ENCODE measurements at regions not wholly inside any gene's neighbourhood (a gene's known extent, or its start where the extent isn't known, plus 50 kb on each side); places are given as distances from the start of the nearest gene placed in this dataset.

DNA sequence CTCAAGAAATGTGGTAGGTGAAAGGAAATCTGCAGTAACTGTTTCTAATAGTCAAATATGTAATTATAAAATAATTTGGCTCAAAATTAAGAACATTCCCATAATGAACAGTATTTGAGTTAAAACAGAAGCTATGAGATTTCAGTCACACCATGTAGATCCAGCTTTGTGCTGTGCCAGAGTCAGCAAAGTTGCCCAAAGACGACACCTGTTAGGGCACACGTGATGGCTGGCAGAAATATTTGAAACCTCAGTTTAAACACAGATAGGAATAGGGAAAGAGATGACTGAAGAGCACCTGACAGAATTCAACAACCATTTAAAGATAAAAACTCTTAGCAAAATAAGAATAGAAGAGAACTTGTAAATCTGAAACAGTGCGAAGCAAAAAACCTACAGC is 129.3 kb downstream of the CD83 start:
- Histone ChIP-seq H3K4me1 (ENCODE audit: control insufficient read depth in 3 of 3, insufficient read depth in 3 of 3, low read length in 3 of 3) (no peaks in the 10 kb centered on the region), H3K27ac (ENCODE audit: low read depth, low read length) (no peak overlapping the region), H3K36me3 (ENCODE audit: control insufficient read depth in 3 of 3, insufficient read depth in 3 of 3, low read length in 3 of 3) (no peaks in the 10 kb centered on the region), H3K9me3 (ENCODE audit: control insufficient read depth in 3 of 3, low read length in 3 of 3) (no peaks in the 10 kb centered on the region), H3K4me3 (ENCODE audit: low read length in 3 of 3) (no peak overlapping the region), H3K27me3 (ENCODE audit: control insufficient read depth in 3 of 3, insufficient read depth in 3 of 3, low read length in 3 of 3) (no peaks in the 10 kb centered on the region), H3K9ac (ENCODE audit: low read depth in 1 of 3, low read length in 3 of 3) (no peak overlapping the region)

DNA sequence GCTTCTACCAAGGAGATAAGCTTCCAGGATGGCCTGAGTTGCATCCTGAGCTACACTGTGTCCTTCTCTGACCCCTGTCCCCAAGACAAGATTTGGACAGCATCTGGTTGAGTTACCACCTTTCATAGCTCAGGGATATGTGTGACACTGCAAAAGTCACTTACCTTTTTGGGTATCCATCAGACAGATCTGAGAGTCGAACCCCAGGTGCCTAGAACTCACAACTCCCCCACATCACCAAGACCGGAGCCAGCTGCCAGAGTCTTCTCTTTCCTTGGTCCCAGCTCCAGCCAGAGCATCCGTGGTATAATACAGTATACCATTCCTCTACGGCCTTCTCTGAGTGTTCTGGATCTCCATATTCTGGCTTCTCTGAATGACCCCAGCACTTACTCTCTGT is 133.0 kb downstream of the CD83 start:
- Histone ChIP-seq H3K27ac (ENCODE audit: low read depth, low read length) (no peak overlapping the region), H3K9me3 (ENCODE audit: control insufficient read depth in 3 of 3, low read length in 3 of 3) (no peaks in the 10 kb centered on the region), H3K9ac (ENCODE audit: low read depth in 1 of 3, low read length in 3 of 3) (no peak overlapping the region), H3K27me3 (ENCODE audit: control insufficient read depth in 3 of 3, insufficient read depth in 3 of 3, low read length in 3 of 3) (no peaks in the 10 kb centered on the region), H3K4me1 (ENCODE audit: control insufficient read depth in 3 of 3, insufficient read depth in 3 of 3, low read length in 3 of 3) (no peaks in the 10 kb centered on the region), H3K4me3 (ENCODE audit: low read length in 3 of 3) (no peak overlapping the region), H3K36me3 (ENCODE audit: control insufficient read depth in 3 of 3, insufficient read depth in 3 of 3, low read length in 3 of 3) (no peaks in the 10 kb centered on the region)

DNA sequence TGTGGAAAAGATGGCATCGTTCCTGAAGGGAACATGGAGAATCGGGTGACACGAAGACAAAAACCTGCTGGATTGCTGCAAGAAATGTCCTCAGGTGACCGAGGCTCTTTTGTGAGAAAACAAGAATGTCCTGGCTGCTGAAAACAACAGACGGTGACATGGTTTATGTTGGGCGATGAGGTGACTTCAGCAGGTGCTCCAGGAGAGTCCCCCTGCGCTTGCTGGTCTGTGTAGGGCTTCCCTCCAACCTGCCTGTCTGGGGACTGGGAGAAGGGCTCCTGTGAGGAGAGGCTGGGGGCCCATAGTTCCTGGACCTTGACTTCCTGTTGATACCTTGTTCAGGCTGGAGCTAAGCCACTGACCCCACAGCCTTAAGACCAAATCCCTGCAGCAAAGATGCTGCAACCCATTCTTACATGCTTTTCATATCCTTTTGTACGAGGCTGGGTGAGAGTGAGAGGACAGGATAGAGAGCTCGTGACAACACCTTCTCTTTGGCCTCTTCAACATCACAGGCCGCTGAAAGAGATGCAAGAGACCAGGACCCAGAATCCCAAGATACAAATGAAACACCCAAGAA is 134.8 kb downstream of the CD83 start:
- Histone ChIP-seq H3K9ac (ENCODE audit: low read depth in 1 of 3, low read length in 3 of 3) (no peak overlapping the region), H3K4me1 (ENCODE audit: control insufficient read depth in 3 of 3, insufficient read depth in 3 of 3, low read length in 3 of 3) (no peaks in the 10 kb centered on the region), H3K4me3 (ENCODE audit: low read length in 3 of 3) (no peak overlapping the region), H3K36me3 (ENCODE audit: control insufficient read depth in 3 of 3, insufficient read depth in 3 of 3, low read length in 3 of 3) (no peaks in the 10 kb centered on the region), H3K27me3 (ENCODE audit: control insufficient read depth in 3 of 3, insufficient read depth in 3 of 3, low read length in 3 of 3) (no peaks in the 10 kb centered on the region), H3K27ac (ENCODE audit: low read depth, low read length) (no peak overlapping the region), H3K9me3 (ENCODE audit: control insufficient read depth in 3 of 3, low read length in 3 of 3) (no peaks in the 10 kb centered on the region)

DNA sequence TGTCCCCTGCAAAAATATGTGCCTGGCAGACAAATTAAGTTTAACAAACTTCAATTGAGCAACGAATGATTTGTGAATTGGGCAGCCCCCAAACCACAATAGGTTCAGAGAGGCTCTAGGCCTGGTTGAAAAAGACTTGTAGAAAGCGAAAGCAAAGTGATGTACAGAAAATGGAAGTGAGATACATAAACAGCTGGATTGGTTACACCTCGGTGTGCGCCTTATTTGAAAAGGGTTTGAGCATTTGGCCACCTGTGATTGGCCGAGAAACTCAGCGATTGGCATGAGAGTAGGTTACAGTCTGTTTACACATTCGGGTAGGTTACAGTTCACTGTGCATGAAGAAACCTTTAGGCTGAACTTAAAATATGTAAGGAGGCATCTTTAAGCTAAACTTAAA is 136.9 kb downstream of the CD83 start:
- H3K9ac ChIP-seq (ENCODE audit: low read depth in 1 of 3, low read length in 3 of 3) = no peak overlapping the region
- H3K27ac ChIP-seq (ENCODE audit: low read depth, low read length) = no peak overlapping the region
- H3K4me1 ChIP-seq (ENCODE audit: control insufficient read depth in 3 of 3, insufficient read depth in 3 of 3, low read length in 3 of 3) = no peaks in the 10 kb centered on the region
- no peaks in the 10 kb centered on the region for H3K36me3 ChIP-seq (ENCODE audit: control insufficient read depth in 3 of 3, insufficient read depth in 3 of 3, low read length in 3 of 3)
- H3K9me3 ChIP-seq (ENCODE audit: control insufficient read depth in 3 of 3, low read length in 3 of 3) = no peaks in the 10 kb centered on the region
- no peaks in the 10 kb centered on the region for H3K27me3 ChIP-seq (ENCODE audit: control insufficient read depth in 3 of 3, insufficient read depth in 3 of 3, low read length in 3 of 3)
- no peak overlapping the region for H3K4me3 ChIP-seq (ENCODE audit: low read length in 3 of 3)

DNA sequence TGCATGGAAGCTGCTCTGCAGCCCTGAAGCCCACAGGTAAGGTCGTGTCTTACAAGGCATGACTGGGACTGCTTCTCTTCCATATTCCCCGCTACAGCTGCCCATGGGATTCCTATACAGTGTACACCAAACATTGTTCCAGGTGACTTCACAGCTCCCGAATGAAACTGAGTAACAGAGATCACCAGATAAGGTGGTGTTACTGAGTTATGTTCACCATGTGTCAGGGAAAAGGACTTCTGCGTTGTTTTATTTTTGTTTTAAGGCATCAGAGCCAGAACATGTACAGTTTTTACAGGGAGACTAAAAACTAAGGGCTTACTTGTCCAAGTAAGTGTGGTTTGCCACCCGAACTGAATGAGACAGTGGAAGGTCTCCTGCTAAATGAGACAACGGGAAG is 138.3 kb downstream of the CD83 start:
- Histone ChIP-seq H3K27me3 (ENCODE audit: control insufficient read depth in 3 of 3, insufficient read depth in 3 of 3, low read length in 3 of 3) (no peaks in the 10 kb centered on the region), H3K9ac (ENCODE audit: low read depth in 1 of 3, low read length in 3 of 3) (no peak overlapping the region), H3K4me3 (ENCODE audit: low read length in 3 of 3) (no peak overlapping the region), H3K9me3 (ENCODE audit: control insufficient read depth in 3 of 3, low read length in 3 of 3) (peaks cover 0 to 4% (median 0%) of the 10 kb centered on the region in 3 donors), H3K4me1 (ENCODE audit: control insufficient read depth in 3 of 3, insufficient read depth in 3 of 3, low read length in 3 of 3) (no peaks in the 10 kb centered on the region), H3K36me3 (ENCODE audit: control insufficient read depth in 3 of 3, insufficient read depth in 3 of 3, low read length in 3 of 3) (no peaks in the 10 kb centered on the region), H3K27ac (ENCODE audit: low read depth, low read length) (no peak overlapping the region)

DNA sequence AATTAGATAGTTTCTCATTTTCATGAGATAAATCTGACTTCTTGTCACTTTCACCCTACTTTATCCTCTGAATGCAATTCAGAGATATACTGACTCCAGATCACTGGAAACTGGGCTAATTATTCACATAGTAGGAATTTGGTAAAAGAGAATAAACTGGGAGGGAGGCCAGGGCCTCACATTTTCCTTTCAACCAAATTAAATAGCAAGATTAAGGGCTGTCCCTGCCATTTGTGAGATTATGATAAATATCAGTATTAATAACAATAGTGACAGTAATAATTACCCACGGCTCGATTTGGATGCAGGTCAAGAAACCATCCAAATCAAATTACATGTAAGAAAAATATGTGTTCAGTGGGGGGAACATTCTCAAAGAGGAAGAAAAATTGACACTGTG is 140.5 kb downstream of the CD83 start:
- no peaks in the 10 kb centered on the region for H3K36me3 ChIP-seq (ENCODE audit: control insufficient read depth in 3 of 3, insufficient read depth in 3 of 3, low read length in 3 of 3)
- H3K4me3 ChIP-seq (ENCODE audit: low read length in 3 of 3) = no peak overlapping the region
- H3K27me3 ChIP-seq (ENCODE audit: control insufficient read depth in 3 of 3, insufficient read depth in 3 of 3, low read length in 3 of 3) = no peaks in the 10 kb centered on the region
- no peak overlapping the region for H3K9ac ChIP-seq (ENCODE audit: low read depth in 1 of 3, low read length in 3 of 3)
- no peak overlapping the region for H3K27ac ChIP-seq (ENCODE audit: low read depth, low read length)
- peaks cover 0 to 5% (median 0%) of the 10 kb centered on the region in 3 donors for H3K9me3 ChIP-seq (ENCODE audit: control insufficient read depth in 3 of 3, low read length in 3 of 3)
- no peaks in the 10 kb centered on the region for H3K4me1 ChIP-seq (ENCODE audit: control insufficient read depth in 3 of 3, insufficient read depth in 3 of 3, low read length in 3 of 3)

DNA sequence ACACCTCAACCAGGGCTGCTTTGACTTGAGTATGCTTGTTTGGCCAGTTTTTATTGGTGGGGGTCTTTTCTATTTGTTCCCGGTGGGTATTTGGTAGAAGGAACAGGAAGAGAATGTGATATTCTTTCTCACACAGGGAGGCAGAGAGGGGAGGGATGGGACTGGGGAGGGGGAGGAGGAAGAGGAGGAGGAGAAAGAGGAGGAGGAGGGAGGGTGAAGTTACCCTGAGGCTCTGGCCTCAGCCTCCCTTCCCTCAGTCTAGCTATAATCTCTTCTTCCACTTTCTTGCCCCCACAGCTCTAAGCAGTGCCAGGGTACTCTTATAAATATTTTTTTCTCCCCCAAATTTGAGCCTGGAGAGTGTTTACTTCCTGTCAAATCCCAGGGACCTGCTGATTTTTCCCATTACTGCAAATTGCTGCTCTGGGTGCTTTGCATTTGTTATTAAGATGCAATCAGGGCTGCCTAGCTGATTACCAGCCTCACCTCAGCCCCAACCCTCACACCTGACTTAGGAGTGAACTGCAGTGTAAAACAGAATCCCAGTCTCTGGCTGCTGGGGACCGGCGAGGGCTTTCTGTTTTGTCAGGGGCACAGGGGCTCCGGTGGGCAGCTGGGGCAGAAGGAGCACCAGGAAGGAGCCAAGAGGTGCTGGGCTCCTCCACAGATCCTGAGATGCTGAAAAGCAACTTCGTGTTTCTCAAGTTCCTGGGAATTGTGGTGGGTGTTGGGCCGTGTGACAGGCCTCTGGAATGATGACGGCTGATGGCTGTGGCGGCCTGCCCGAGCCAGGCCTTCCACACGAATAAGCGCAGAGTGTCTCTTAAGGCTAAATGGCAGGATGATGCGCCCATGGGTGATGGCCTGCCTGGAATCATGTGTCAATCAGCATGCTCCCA is 141.4 kb downstream of the CD83 start:
- no peaks in the 10 kb centered on the region for H3K27me3 ChIP-seq (ENCODE audit: control insufficient read depth in 3 of 3, insufficient read depth in 3 of 3, low read length in 3 of 3)
- no peaks in the 10 kb centered on the region for H3K36me3 ChIP-seq (ENCODE audit: control insufficient read depth in 3 of 3, insufficient read depth in 3 of 3, low read length in 3 of 3)
- no peak overlapping the region for H3K4me3 ChIP-seq (ENCODE audit: low read length in 3 of 3)
- H3K27ac ChIP-seq (ENCODE audit: low read depth, low read length) = no peak overlapping the region
- H3K4me1 ChIP-seq (ENCODE audit: control insufficient read depth in 3 of 3, insufficient read depth in 3 of 3, low read length in 3 of 3) = no peaks in the 10 kb centered on the region
- H3K9me3 ChIP-seq (ENCODE audit: control insufficient read depth in 3 of 3, low read length in 3 of 3) = peaks cover 3 to 9% (median 4%) of the 10 kb centered on the region in 3 donors
- no peak overlapping the region for H3K9ac ChIP-seq (ENCODE audit: low read depth in 1 of 3, low read length in 3 of 3)

DNA sequence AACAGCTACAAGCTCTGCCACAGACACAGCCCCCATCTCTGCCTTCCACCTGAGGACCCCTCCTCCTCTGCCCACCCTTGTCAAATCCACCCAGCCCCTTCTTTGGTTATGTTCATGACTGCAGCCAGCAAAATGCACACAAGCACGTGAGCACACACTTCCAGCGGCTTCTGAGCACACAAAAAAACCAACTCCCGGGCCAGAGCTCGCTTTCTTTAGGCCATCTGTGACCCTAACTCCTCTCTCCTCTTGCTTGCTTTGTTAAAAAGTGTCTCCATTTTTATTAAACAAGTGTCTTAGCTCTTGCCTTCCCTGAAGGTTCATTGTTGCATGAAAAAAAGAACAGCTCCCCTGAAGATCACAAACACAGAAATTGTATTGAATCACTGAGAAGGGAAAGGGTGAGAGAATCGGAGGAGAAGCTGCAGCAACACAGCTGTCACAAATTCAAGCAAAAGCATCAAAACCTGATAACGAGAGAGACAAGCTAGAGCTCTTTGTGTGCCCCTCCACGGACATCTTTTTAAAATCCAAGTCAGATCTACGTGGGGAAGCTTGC is 142.1 kb downstream of the CD83 start:
- no peak overlapping the region for H3K9ac ChIP-seq (ENCODE audit: low read depth in 1 of 3, low read length in 3 of 3)
- no peaks in the 10 kb centered on the region for H3K4me1 ChIP-seq (ENCODE audit: control insufficient read depth in 3 of 3, insufficient read depth in 3 of 3, low read length in 3 of 3)
- no peak overlapping the region for H3K27ac ChIP-seq (ENCODE audit: low read depth, low read length)
- no peaks in the 10 kb centered on the region for H3K27me3 ChIP-seq (ENCODE audit: control insufficient read depth in 3 of 3, insufficient read depth in 3 of 3, low read length in 3 of 3)
- H3K36me3 ChIP-seq (ENCODE audit: control insufficient read depth in 3 of 3, insufficient read depth in 3 of 3, low read length in 3 of 3) = no peaks in the 10 kb centered on the region
- H3K4me3 ChIP-seq (ENCODE audit: low read length in 3 of 3) = no peak overlapping the region
- peaks cover 5 to 12% (median 7%) of the 10 kb centered on the region in 3 donors for H3K9me3 ChIP-seq (ENCODE audit: control insufficient read depth in 3 of 3, low read length in 3 of 3)

DNA sequence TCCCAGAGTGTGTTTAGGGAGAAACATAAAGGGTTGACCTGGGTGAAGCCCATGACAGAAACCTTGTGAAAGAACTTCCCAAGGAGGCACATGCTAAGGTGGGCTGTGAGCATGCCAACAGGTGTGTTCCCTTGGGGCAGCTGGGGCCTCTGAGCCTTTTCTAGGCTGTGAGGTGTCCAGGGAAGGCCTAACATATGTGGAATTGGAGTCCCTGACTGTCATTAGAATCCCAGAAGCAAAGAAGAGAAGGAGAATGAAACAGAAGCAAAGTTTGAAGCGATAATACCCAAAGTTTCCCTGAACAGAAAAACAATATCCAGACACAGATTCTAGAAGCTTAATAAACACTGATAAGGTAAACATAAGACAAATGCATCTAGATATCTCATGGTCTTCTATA is 143.3 kb downstream of the CD83 start:
- H3K9ac ChIP-seq (ENCODE audit: low read depth in 1 of 3, low read length in 3 of 3) = no peak overlapping the region
- H3K36me3 ChIP-seq (ENCODE audit: control insufficient read depth in 3 of 3, insufficient read depth in 3 of 3, low read length in 3 of 3) = no peaks in the 10 kb centered on the region
- H3K27ac ChIP-seq (ENCODE audit: low read depth, low read length) = no peak overlapping the region
- H3K4me1 ChIP-seq (ENCODE audit: control insufficient read depth in 3 of 3, insufficient read depth in 3 of 3, low read length in 3 of 3) = no peaks in the 10 kb centered on the region
- H3K4me3 ChIP-seq (ENCODE audit: low read length in 3 of 3) = no peak overlapping the region
- no peaks in the 10 kb centered on the region for H3K27me3 ChIP-seq (ENCODE audit: control insufficient read depth in 3 of 3, insufficient read depth in 3 of 3, low read length in 3 of 3)
- H3K9me3 ChIP-seq (ENCODE audit: control insufficient read depth in 3 of 3, low read length in 3 of 3) = peaks cover 5 to 12% (median 7%) of the 10 kb centered on the region in 3 donors

DNA sequence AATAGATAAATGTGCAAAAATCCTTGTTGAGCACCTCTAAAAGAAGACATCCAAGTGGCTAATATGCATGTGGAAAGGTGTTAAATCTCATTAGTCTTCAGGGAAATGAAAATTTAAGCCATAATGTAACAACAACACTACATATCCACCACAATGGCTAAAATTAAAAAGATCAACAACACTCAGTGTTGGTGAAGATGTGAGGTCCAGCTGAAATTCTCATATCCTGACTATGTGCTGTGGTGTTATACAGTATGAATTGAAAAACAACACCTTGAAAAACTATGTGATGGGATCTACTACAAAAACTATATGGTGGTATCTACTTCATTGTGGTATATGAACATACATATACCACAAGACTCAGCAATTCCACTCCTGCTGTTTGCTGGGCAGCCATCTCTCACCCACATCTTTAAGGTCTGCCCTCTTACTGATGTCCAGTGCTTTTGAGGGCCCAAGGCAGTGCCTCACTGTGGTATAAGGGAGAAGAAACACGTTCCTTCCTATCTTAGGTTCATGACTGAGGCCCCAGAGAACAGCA is 146.4 kb downstream of the CD83 start:
- no peak overlapping the region for H3K4me3 ChIP-seq (ENCODE audit: low read length in 3 of 3)
- H3K4me1 ChIP-seq (ENCODE audit: control insufficient read depth in 3 of 3, insufficient read depth in 3 of 3, low read length in 3 of 3) = no peaks in the 10 kb centered on the region
- no peak overlapping the region for H3K27ac ChIP-seq (ENCODE audit: low read depth, low read length)
- H3K36me3 ChIP-seq (ENCODE audit: control insufficient read depth in 3 of 3, insufficient read depth in 3 of 3, low read length in 3 of 3) = no peaks in the 10 kb centered on the region
- peaks cover 5 to 12% (median 7%) of the 10 kb centered on the region in 3 donors for H3K9me3 ChIP-seq (ENCODE audit: control insufficient read depth in 3 of 3, low read length in 3 of 3)
- H3K9ac ChIP-seq (ENCODE audit: low read depth in 1 of 3, low read length in 3 of 3) = no peak overlapping the region
- no peaks in the 10 kb centered on the region for H3K27me3 ChIP-seq (ENCODE audit: control insufficient read depth in 3 of 3, insufficient read depth in 3 of 3, low read length in 3 of 3)
